ENCODE measurements at regions not wholly inside any gene's neighbourhood (a gene's known extent, or its start where the extent isn't known, plus 50 kb on each side); places are given as distances from the start of the nearest gene placed in this dataset.

DNA sequence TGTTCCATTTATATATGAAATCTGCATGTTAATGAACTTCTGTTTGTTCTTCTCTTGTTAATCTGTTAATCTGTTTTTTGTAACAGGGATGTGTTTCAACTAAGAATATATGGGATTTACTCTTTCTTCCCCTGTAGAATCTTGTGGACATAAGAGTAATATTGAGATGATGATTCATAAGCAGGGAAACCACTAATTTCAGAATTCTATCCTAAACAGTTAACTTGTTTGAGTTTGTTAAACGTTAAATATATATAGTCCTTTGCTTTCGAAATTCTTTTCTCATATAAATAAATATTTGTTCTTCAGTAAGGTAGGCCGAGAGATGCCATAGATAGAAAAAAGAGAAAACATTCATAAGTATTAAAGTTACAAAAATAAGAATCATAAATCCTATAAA is 1052.2 kb upstream of the SPRY2 start:
- no peaks in the 10 kb centered on the region for H3K79me2 ChIP-seq (ENCODE audit: control insufficient read depth, insufficient read depth, low read length)
- H2AFZ ChIP-seq (ENCODE audit: low read depth, low read length) = no peak overlapping the region
- H3K27me3 ChIP-seq (ENCODE audit: control insufficient read depth in 2 of 2, insufficient read depth in 2 of 2, low read length in 2 of 2) = no peaks in the 10 kb centered on the region
- H3K9me1 ChIP-seq (replicated peaks; ENCODE audit: control insufficient read depth, extremely low read depth, insufficient read depth, low read length) = no peaks in the 10 kb centered on the region
- no peak overlapping the region for H3K27ac ChIP-seq (ENCODE audit: insufficient read depth, low read depth, low read length)
- no peak for FAIRE-seq
- no peak overlapping the region for H3K4me2 ChIP-seq (ENCODE audit: insufficient read depth, low read length)
- H3K4me3 ChIP-seq (replicated peaks in 1 of 3; ENCODE audit: insufficient read depth in 1 of 3, low read depth in 1 of 3, low read length in 3 of 3) = no peak overlapping the region
- BruUV-seq (replicated peaks) = no TSS peak
- no peaks in the 10 kb centered on the region for H4K20me1 ChIP-seq (replicated peaks; ENCODE audit: control insufficient read depth, extremely low read depth, insufficient read depth, low read length)
- no peak overlapping the region for H3K9ac ChIP-seq (replicated peaks; ENCODE audit: extremely low read depth, insufficient read depth, low read length)
- intact Hi-C loops (cut with micrococcal nuclease) (no loop called here), dilution Hi-C loops (cut with MboI; ENCODE audit: extremely low pct_ligation_motif_present, low sequenced_read_pairs) (no loop called here)
- H3K4me1 ChIP-seq (ENCODE audit: control insufficient read depth, extremely low read depth, insufficient read depth, low read length) = no peaks in the 10 kb centered on the region
- ChIA-PET POLR2A (no interaction called here), CTCF (no interaction called here)
- no peaks in the 10 kb centered on the region for H3K36me3 ChIP-seq (ENCODE audit: control insufficient read depth in 2 of 2, extremely low read depth in 1 of 2, insufficient read depth in 2 of 2, low read length in 2 of 2)
- no peaks in the 10 kb centered on the region for H3K9me3 ChIP-seq (replicated peaks; ENCODE audit: control insufficient read depth, insufficient read depth, low read length)
- DNase-seq (ENCODE audit: low read depth, low spot score) = no peak
- no peak for TF ChIP-seq POLR2AphosphoS5 (IDR thresholded peaks at IDR 0.05; ENCODE audit: insufficient read depth, low read depth, low read length)
- TF ChIP-seq MYC (IDR thresholded peaks at IDR 0.05; ENCODE audit: low read depth, low read length) = no peak
- TF ChIP-seq GATA2 (IDR thresholded peaks at IDR 0.05; ENCODE audit: insufficient read depth, insufficient read length, low read depth, low read length) = no peak

DNA sequence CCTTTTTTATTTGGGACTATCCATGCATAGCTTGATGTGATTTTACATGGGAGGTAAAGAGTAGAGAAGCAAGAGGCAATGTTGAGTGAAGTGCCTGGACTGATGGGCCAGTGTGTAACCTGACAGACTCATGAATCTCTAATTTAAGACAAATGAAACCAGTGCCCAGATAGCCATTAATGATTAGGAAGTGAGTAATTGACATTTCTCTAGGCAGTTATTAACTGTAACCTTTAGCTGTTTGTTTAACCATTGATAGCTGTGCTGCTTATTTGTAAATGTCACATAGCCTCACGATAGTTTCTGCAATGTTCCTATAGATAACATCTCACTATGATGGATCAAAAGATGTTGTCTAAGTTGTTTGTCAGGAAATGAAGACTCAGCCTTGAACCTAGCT is 1047.5 kb upstream of the SPRY2 start:
- BruUV-seq (replicated peaks) = no TSS peak
- H4K20me1 ChIP-seq (replicated peaks; ENCODE audit: control insufficient read depth, extremely low read depth, insufficient read depth, low read length) = no peaks in the 10 kb centered on the region
- H3K27ac ChIP-seq (ENCODE audit: insufficient read depth, low read depth, low read length) = no peak overlapping the region
- ChIA-PET CTCF (no interaction called here), POLR2A (no interaction called here)
- dilution Hi-C loops (cut with MboI; ENCODE audit: extremely low pct_ligation_motif_present, low sequenced_read_pairs) = no loop called here
- H3K4me3 ChIP-seq (replicated peaks in 1 of 3; ENCODE audit: insufficient read depth in 1 of 3, low read depth in 1 of 3, low read length in 3 of 3) = no peak overlapping the region
- H3K9ac ChIP-seq (replicated peaks; ENCODE audit: extremely low read depth, insufficient read depth, low read length) = no peak overlapping the region
- no peaks in the 10 kb centered on the region for H3K79me2 ChIP-seq (ENCODE audit: control insufficient read depth, insufficient read depth, low read length)
- no peaks in the 10 kb centered on the region for H3K9me3 ChIP-seq (replicated peaks; ENCODE audit: control insufficient read depth, insufficient read depth, low read length)
- H3K4me2 ChIP-seq (ENCODE audit: insufficient read depth, low read length) = no peak overlapping the region
- no peak for DNase-seq (ENCODE audit: low read depth, low spot score)
- H3K9me1 ChIP-seq (replicated peaks; ENCODE audit: control insufficient read depth, extremely low read depth, insufficient read depth, low read length) = no peaks in the 10 kb centered on the region
- FAIRE-seq = no peak
- no peaks in the 10 kb centered on the region for H3K4me1 ChIP-seq (ENCODE audit: control insufficient read depth, extremely low read depth, insufficient read depth, low read length)
- no peak overlapping the region for H2AFZ ChIP-seq (ENCODE audit: low read depth, low read length)
- intact Hi-C loops (cut with micrococcal nuclease) = no loop called here
- H3K36me3 ChIP-seq (ENCODE audit: control insufficient read depth in 2 of 2, extremely low read depth in 1 of 2, insufficient read depth in 2 of 2, low read length in 2 of 2) = no peaks in the 10 kb centered on the region
- H3K27me3 ChIP-seq (ENCODE audit: control insufficient read depth in 2 of 2, insufficient read depth in 2 of 2, low read length in 2 of 2) = no peaks in the 10 kb centered on the region
- TF ChIP-seq MYC (IDR thresholded peaks at IDR 0.05; ENCODE audit: low read depth, low read length) (no peak), JUN (IDR thresholded peaks at IDR 0.05; ENCODE audit: borderline replicate concordance, insufficient read depth, insufficient read length, low read depth) (no peak), POLR2AphosphoS5 (IDR thresholded peaks at IDR 0.05; ENCODE audit: insufficient read depth, low read depth, low read length) (no peak), POLR2A (IDR thresholded peaks at IDR 0.05; ENCODE audit: low read depth, low read length) (no peak), FOS (IDR thresholded peaks at IDR 0.05; ENCODE audit: borderline replicate concordance, insufficient read depth, low read length) (no peak), EZH2 (IDR thresholded peaks at IDR 0.05; ENCODE audit: borderline replicate concordance, low read depth, low read length, severe bottlenecking) (no peak), GATA2 (IDR thresholded peaks at IDR 0.05; ENCODE audit: insufficient read depth, insufficient read length, low read depth, low read length) (no peak)
- TF ChIP-seq, protein P1, sequence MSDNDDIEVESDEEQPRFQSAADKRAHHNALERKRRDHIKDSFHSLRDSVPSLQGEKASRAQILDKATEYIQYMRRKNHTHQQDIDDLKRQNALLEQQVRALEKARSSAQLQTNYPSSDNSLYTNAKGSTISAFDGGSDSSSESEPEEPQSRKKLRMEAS (IDR thresholded peaks at IDR 0.05; ENCODE audit: insufficient read depth, insufficient read length) = no peak
- TF ChIP-seq, protein P2, sequence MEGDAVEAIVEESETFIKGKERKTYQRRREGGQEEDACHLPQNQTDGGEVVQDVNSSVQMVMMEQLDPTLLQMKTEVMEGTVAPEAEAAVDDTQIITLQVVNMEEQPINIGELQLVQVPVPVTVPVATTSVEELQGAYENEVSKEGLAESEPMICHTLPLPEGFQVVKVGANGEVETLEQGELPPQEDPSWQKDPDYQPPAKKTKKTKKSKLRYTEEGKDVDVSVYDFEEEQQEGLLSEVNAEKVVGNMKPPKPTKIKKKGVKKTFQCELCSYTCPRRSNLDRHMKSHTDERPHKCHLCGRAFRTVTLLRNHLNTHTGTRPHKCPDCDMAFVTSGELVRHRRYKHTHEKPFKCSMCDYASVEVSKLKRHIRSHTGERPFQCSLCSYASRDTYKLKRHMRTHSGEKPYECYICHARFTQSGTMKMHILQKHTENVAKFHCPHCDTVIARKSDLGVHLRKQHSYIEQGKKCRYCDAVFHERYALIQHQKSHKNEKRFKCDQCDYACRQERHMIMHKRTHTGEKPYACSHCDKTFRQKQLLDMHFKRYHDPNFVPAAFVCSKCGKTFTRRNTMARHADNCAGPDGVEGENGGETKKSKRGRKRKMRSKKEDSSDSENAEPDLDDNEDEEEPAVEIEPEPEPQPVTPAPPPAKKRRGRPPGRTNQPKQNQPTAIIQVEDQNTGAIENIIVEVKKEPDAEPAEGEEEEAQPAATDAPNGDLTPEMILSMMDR (IDR thresholded peaks at IDR 0.05; ENCODE audit: extremely low read depth in 1 of 2, insufficient read depth in 1 of 2, low read depth in 1 of 2, low read length in 2 of 2) = no peak

Data from endothelial cell of umbilical vein (primary cell).